H1 (cell line): ENCODE measurements at regions not wholly inside any gene's neighbourhood (a gene's known extent, or its start where the extent isn't known, plus 50 kb on each side); places are given as distances from the start of the nearest gene placed in this dataset.

Experiments
- CBX5 ChIP-seq: fragments of 300-800, 300-1000 bp; sonication (generic); IDR thresholded peaks from 2 replicates; pipeline ENCODE4 v1.7.1; 2016; ENCODE audit warnings: antibody characterized with exemption, low read length, low read depth
- CHD1 ChIP-seq: IDR thresholded peaks from 2 replicates; pipeline ENCODE4 v1.6.1; 2012; ENCODE audit warnings: low read depth, low read length, improper control_type of control experiment
- JUN ChIP-seq: IDR thresholded peaks from 2 replicates; pipeline ENCODE4 v1.6.1; 2011; ENCODE audit warnings: low read depth, mild to moderate bottlenecking, improper control_type of control experiment, low read length
- KDM1A ChIP-seq: fragments of 200-600, 300-600 bp; sonication (generic); IDR thresholded peaks from 2 replicates; pipeline ENCODE4 v1.7.1; 2016; ENCODE audit warnings: mild to moderate bottlenecking, low read length, borderline replicate concordance
- SAP30 ChIP-seq: fragments of 300-600 bp; sonication (generic); IDR thresholded peaks from 2 replicates; pipeline ENCODE4 v1.7.1; 2012; ENCODE audit warnings: low read length, moderate library complexity, mild to moderate bottlenecking, inconsistent platforms; ENCODE audit not compliant: insufficient read depth, insufficient replicate concordance
- SP2 ChIP-seq: IDR thresholded peaks from 2 replicates; pipeline ENCODE4 v1.6.1; 2012; ENCODE audit warnings: mild to moderate bottlenecking, low read length, inconsistent platforms
- TCF12 ChIP-seq: IDR thresholded peaks from 2 replicates; pipeline ENCODE4 v1.6.1; 2011; ENCODE audit warnings: low read depth, mild to moderate bottlenecking, low read length
- TF ChIP-seq, protein P1 (sequence below): IDR thresholded peaks from 2 replicates; pipeline ENCODE4 v1.6.1; 2012; ENCODE audit warnings: low read length, inconsistent platforms

- TF ChIP-seq, protein P1, sequence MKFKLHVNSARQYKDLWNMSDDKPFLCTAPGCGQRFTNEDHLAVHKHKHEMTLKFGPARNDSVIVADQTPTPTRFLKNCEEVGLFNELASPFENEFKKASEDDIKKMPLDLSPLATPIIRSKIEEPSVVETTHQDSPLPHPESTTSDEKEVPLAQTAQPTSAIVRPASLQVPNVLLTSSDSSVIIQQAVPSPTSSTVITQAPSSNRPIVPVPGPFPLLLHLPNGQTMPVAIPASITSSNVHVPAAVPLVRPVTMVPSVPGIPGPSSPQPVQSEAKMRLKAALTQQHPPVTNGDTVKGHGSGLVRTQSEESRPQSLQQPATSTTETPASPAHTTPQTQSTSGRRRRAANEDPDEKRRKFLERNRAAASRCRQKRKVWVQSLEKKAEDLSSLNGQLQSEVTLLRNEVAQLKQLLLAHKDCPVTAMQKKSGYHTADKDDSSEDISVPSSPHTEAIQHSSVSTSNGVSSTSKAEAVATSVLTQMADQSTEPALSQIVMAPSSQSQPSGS: no peak
- TF ChIP-seq JUN (no peak), SAP30 (no peak), CBX5 (no peak), KDM1A (no peak), CHD1 (no peak), SP2 (no peak), TCF12 (no peak)
These were observed 149.1 kb upstream of the MOCS1 start (continued) for GRCh38 chr6:40083141-40083920.
